Activated CD4-positive, alpha-beta memory T cell treated with anti-CD3 and anti-CD28 coated beads, Interleukin-2, amount 10 ng/mL, durations not matched to agents 7 days and 5 days (primary cell): ENCODE measurements at regions not wholly inside any gene's neighbourhood (a gene's known extent, or its start where the extent isn't known, plus 50 kb on each side); places are given as distances from the start of the nearest gene placed in this dataset.
"Not testable (repeated sequence)": the region's sequence is repeated elsewhere in the genome, so short reads cannot be mapped to it uniquely, and the experiment has no call there.

Experiments used
- CTCF ChIA-PET: fragments of 350-600 bp; sonication (Branson Sonifier 250); formaldehyde crosslinking; loops from one replicate; lab custom pipeline; 2021; ENCODE audit warnings: antibody characterized with exemption, inconsistent platforms; lab: Charles Lee
- POLR2A ChIA-PET: fragments of 350-600 bp; sonication (Branson Sonifier 250); formaldehyde crosslinking; loops from one replicate; lab custom pipeline; 2021; ENCODE audit warnings: antibody characterized with exemption; lab: Charles Lee
- DNase-seq: peaks from one replicate; pipeline ENCODE4 v3.0.0-alpha.2; 2020
- H3K27ac Mint-ChIP-seq: one replicate; pipeline ENCODE4 v1.8.0; 2021; ENCODE audit warnings: mild to moderate bottlenecking, mixed read lengths
- H3K27me3 Mint-ChIP-seq: one replicate; pipeline ENCODE4 v1.8.0; 2021; ENCODE audit warnings: mixed read lengths
- H3K36me3 Mint-ChIP-seq: one replicate; pipeline ENCODE4 v1.8.0; 2021; ENCODE audit warnings: low read depth, mixed read lengths
- H3K4me1 Mint-ChIP-seq: one replicate; pipeline ENCODE4 v1.8.0; 2021; ENCODE audit warnings: mixed read lengths
- H3K4me3 Mint-ChIP-seq: one replicate; pipeline ENCODE4 v1.8.0; 2021; ENCODE audit warnings: mild to moderate bottlenecking, mixed read lengths
- H3K9me3 Mint-ChIP-seq: one replicate; pipeline ENCODE4 v1.8.0; 2021; ENCODE audit warnings: mixed read lengths

GRCh38 chr6:5892669-5893068 lies 114.1 kb downstream of the NRN1 start:
- ChIA-PET POLR2A (interaction anchor here (0.9 to 1.5 kb wide), 2 partner anchors 26 to 421 kb away, joined by 3 to 5 read pairs; no protein-coding TSS in a partner anchor), CTCF (interaction anchor here (1.2 kb wide), 1 partner anchor 374 kb away, joined by 4 read pairs; no protein-coding TSS in a partner anchor)
- DNase-seq = no peak
- peaks cover 3% of the 10 kb centered on the region for H3K9me3 Mint-ChIP-seq
- H3K4me3 Mint-ChIP-seq = peak overlapping the region; percentile 79
- no peaks in the 10 kb centered on the region for H3K36me3 Mint-ChIP-seq
- peak overlapping the region; percentile 78 for H3K27ac Mint-ChIP-seq
- peaks cover 5% of the 10 kb centered on the region for H3K4me1 Mint-ChIP-seq
- no peaks in the 10 kb centered on the region for H3K27me3 Mint-ChIP-seq

DNA sequence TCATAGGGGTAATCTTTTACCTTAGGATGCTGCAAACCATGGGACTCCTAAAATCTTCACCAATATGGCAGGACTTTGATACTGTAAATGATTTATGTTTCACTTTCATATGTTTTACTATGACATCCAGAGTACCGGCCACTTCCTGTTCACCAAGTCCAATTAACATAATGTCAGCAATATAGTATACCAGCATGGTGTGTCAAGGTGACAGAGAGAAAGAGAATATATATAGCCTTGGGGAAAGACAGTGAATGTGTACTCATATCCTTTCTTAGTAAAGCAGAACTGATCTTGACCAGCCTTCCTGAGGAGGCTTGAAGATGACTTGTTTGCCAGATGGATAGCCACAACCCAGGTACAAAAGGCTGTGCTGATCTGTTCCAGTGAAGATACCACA lies 127.9 kb downstream of the NRN1 start:
- Mint-ChIP-seq H3K4me1 (peaks cover 11% of the 10 kb centered on the region), H3K27ac (no peak overlapping the region), H3K36me3 (no peaks in the 10 kb centered on the region), H3K4me3 (no peak overlapping the region), H3K9me3 (peaks cover 4% of the 10 kb centered on the region), H3K27me3 (peaks cover 5% of the 10 kb centered on the region)
- ChIA-PET CTCF (no interaction called here), POLR2A (no interaction called here)
- DNase-seq = no peak

GRCh38 chr6:5876076-5876475 lies 130.6 kb downstream of the NRN1 start:
- Mint-ChIP-seq H3K27me3 (peaks cover 4% of the 10 kb centered on the region), H3K27ac (no peak overlapping the region), H3K9me3 (peaks cover 11% of the 10 kb centered on the region), H3K36me3 (peaks cover 7% of the 10 kb centered on the region), H3K4me1 (peaks cover 16% of the 10 kb centered on the region), H3K4me3 (no peak overlapping the region)
- no peak for DNase-seq
- CTCF ChIA-PET = no interaction called here
- POLR2A ChIA-PET = no interaction called here

GRCh38 chr6:5873976-5874375 lies 132.7 kb downstream of the NRN1 start:
- H3K27ac Mint-ChIP-seq, CTCF ChIA-PET, POLR2A ChIA-PET: not testable (repeated sequence)

GRCh38 chr6:5871296-5871695 lies 135.4 kb downstream of the NRN1 start:
- ChIA-PET CTCF (no interaction called here), POLR2A (no interaction called here)

More at GRCh38 chr6:5873976-5874375, 132.7 kb downstream of the NRN1 start:
- not testable (repeated sequence) for H3K4me3 Mint-ChIP-seq, DNase-seq, H3K36me3 Mint-ChIP-seq, H3K27me3 Mint-ChIP-seq
- peaks cover 26% of the 10 kb centered on the region for H3K4me1 Mint-ChIP-seq
- peaks cover 11% of the 10 kb centered on the region for H3K9me3 Mint-ChIP-seq

GRCh38 chr6:5869676-5870075 lies 137.0 kb downstream of the NRN1 start:
- CTCF ChIA-PET = interaction anchor here (1.0 kb wide), 1 partner anchor 71 kb away, joined by 3 read pairs; no protein-coding TSS in a partner anchor
- Mint-ChIP-seq H3K9me3 (peaks cover 11% of the 10 kb centered on the region), H3K27ac (peak overlapping the region; percentile 48), H3K4me1 (peaks cover 51% of the 10 kb centered on the region), H3K4me3 (no peak overlapping the region), H3K36me3 (peaks cover 18% of the 10 kb centered on the region), H3K27me3 (peaks cover 4% of the 10 kb centered on the region)
- DNase-seq = no peak
- POLR2A ChIA-PET = interaction anchor here (1.5 to 2.8 kb wide), 2 partner anchors 14 to 37 kb away, joined by 3 to 10 read pairs; no protein-coding TSS in a partner anchor

More at GRCh38 chr6:5871296-5871695, 135.4 kb downstream of the NRN1 start:
- H3K4me1 Mint-ChIP-seq = peaks cover 37% of the 10 kb centered on the region
- no peak overlapping the region for H3K4me3 Mint-ChIP-seq
- DNase-seq = no peak
- H3K27ac Mint-ChIP-seq = no peak overlapping the region
- peaks cover 8% of the 10 kb centered on the region for H3K9me3 Mint-ChIP-seq
- peaks cover 7% of the 10 kb centered on the region for H3K36me3 Mint-ChIP-seq
- peaks cover 4% of the 10 kb centered on the region for H3K27me3 Mint-ChIP-seq

DNA sequence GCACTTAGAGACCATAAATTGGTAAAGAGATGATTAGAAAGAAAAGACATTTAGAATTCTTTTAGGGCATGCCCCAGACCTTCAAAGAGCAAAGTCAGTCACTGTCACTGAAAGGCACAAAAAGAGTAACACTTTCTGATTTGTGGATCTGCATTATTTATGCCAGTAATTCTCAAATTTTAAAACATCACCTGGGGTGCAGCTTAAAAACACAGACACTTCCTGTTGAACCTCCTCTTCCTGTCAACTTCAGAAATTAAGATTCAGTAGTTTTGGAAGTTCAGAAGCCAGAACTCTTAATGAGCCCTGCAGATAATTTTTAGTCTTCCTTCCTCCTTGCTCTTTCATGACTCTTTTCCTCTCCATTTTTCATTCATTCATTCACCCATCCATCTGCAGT lies 137.5 kb downstream of the NRN1 start:
- no peak overlapping the region for H3K4me3 Mint-ChIP-seq
- peaks cover 4% of the 10 kb centered on the region for H3K27me3 Mint-ChIP-seq
- H3K9me3 Mint-ChIP-seq = peaks cover 11% of the 10 kb centered on the region
- POLR2A ChIA-PET = interaction anchor here (1.5 to 2.8 kb wide), 2 partner anchors 13 to 37 kb away, joined by 3 to 10 read pairs; no protein-coding TSS in a partner anchor
- H3K36me3 Mint-ChIP-seq = peaks cover 18% of the 10 kb centered on the region
- H3K27ac Mint-ChIP-seq = peak overlapping the region; percentile 48
- peaks cover 51% of the 10 kb centered on the region for H3K4me1 Mint-ChIP-seq
- CTCF ChIA-PET = interaction anchor here (1.0 kb wide), 1 partner anchor 71 kb away, joined by 3 read pairs; no protein-coding TSS in a partner anchor
- no peak for DNase-seq

- peak; percentile 28 for DNase-seq
- Mint-ChIP-seq H3K4me3 (peak overlapping the region; percentile 73), H3K9me3 (peaks cover 7% of the 10 kb centered on the region), H3K4me1 (peaks cover 47% of the 10 kb centered on the region), H3K36me3 (peaks cover 13% of the 10 kb centered on the region), H3K27me3 (no peaks in the 10 kb centered on the region), H3K27ac (peak overlapping the region; percentile 82)
- CTCF ChIA-PET = no interaction called here
- POLR2A ChIA-PET = interaction anchor here (0.7 to 1.4 kb wide), 3 partner anchors 15 to 35 kb away, joined by 3 to 5 read pairs (median 3); no protein-coding TSS in a partner anchor
Observed at GRCh38 chr6:5866547-5867051, 140.1 kb downstream of the NRN1 start.

DNA sequence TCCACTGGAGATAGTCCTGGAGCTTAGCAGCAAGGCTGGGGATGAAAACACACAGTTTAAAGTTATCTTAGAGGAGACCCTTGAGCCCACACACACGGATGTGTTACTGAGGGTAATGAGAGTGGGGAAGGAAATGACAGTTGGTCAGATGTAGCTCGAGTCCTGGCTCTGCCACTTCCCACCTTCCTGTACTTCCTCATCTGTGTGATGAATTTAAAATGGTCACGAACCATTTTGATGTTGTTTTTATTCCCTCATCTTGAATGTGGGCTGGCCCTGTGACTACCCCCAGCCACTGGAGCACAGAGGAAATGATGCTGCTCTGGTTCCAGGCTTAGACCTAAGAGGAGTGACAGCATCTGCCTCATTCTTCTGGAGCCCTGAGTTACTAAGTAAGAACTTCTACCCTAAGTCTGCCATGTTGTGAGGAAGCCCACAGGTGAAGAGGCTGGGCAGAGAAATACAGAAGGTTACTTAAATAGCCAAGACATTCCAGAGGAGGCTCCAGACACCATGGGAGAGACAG lies 141.2 kb downstream of the NRN1 start:
- Mint-ChIP-seq H3K4me1 (peaks cover 48% of the 10 kb centered on the region), H3K9me3 (peaks cover 4% of the 10 kb centered on the region), H3K36me3 (peaks cover 10% of the 10 kb centered on the region), H3K4me3 (peak overlapping the region; percentile 46), H3K27ac (peak overlapping the region; percentile 52), H3K27me3 (no peaks in the 10 kb centered on the region)
- DNase-seq = no peak
- ChIA-PET CTCF (no interaction called here), POLR2A (interaction anchor here (0.7 kb wide), 1 partner anchor 69 kb away, joined by 3 read pairs; no protein-coding TSS in a partner anchor)

DNA sequence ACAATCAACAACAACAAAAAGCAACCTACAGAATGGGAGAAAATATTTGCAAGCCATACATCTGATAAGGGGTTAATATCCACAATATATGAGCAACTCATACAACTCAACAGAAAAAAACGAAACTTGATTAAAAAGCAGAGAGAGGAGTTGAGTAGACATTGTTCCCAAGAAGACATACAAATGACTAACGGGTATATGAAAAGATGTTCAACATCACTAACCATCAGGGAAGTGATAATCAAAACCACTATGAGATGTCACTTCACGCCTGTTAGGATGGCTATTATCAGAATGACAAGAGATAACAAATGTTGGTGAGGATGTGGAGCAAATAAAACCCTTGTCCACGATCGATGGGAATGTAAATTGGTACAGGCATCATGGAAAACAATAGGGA lies 145.9 kb downstream of the NRN1 start:
- Mint-ChIP-seq H3K9me3 (peaks cover 4% of the 10 kb centered on the region), H3K4me3 (no peak overlapping the region), H3K36me3 (peaks cover 10% of the 10 kb centered on the region), H3K27me3 (peaks cover 4% of the 10 kb centered on the region), H3K4me1 (peaks cover 15% of the 10 kb centered on the region), H3K27ac (no peak overlapping the region)
- DNase-seq = no peak
- POLR2A ChIA-PET = no interaction called here
- CTCF ChIA-PET = no interaction called here

- no peak for DNase-seq
- no peaks in the 10 kb centered on the region for H3K36me3 Mint-ChIP-seq
- peaks cover 10% of the 10 kb centered on the region for H3K27me3 Mint-ChIP-seq
- no peaks in the 10 kb centered on the region for H3K9me3 Mint-ChIP-seq
- ChIA-PET POLR2A (interaction anchor here (1.4 kb wide), 1 partner anchor 14 kb away, joined by 3 read pairs; no protein-coding TSS in a partner anchor), CTCF (no interaction called here)
- no peak overlapping the region for H3K4me3 Mint-ChIP-seq
- H3K27ac Mint-ChIP-seq = no peak overlapping the region
- peaks cover 7% of the 10 kb centered on the region for H3K4me1 Mint-ChIP-seq
Observed at GRCh38 chr6:5855787-5856470, 150.8 kb downstream of the NRN1 start.

GRCh38 chr6:5854899-5855298 lies 151.8 kb downstream of the NRN1 start:
- Mint-ChIP-seq H3K27me3 (peaks cover 14% of the 10 kb centered on the region), H3K27ac (no peak overlapping the region), H3K4me1 (peaks cover 9% of the 10 kb centered on the region), H3K4me3 (no peak overlapping the region), H3K36me3 (no peaks in the 10 kb centered on the region), H3K9me3 (no peaks in the 10 kb centered on the region)
- ChIA-PET CTCF (no interaction called here), POLR2A (interaction anchor here (0.6 kb wide), 1 partner anchor 140 kb away, joined by 3 read pairs; no protein-coding TSS in a partner anchor)
- DNase-seq = no peak

DNA sequence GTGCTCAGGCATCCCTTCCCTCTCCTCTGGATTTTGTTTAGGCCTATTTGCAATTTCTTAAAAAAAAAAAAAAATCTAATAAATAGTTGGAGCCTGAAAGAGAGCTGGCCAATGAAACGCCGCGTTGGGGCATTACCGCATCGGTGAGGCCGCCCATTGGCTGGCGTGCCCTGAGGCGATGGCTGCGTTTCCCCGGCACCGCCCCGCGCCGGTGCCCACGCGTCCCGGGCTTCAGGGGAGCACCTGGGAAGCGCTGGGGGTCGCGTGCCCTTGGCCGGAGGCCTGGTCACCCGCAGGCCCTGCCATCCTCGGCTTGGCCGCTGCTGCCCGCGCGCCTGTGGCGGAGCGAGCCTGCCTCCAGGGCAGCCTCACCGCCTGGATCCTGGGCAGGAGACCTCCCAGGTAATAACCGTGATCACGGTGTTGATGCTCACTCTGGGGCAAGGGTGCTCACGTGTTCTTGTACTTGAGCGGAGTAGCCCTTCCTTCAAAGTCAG lies 155.4 kb downstream of the NRN1 start:
- H3K27ac Mint-ChIP-seq = no peak overlapping the region
- DNase-seq = peak; percentile 75
- CTCF ChIA-PET = interaction anchor here (1.6 kb wide), 1 partner anchor 19 kb away, joined by 5 read pairs; no protein-coding TSS in a partner anchor
- POLR2A ChIA-PET = interaction anchor here (0.6 to 1.1 kb wide), 2 partner anchors 16 to 155 kb away, joined by 3 read pairs; partner anchors contain the start of gene NRN1
- no peaks in the 10 kb centered on the region for H3K36me3 Mint-ChIP-seq
- H3K9me3 Mint-ChIP-seq = no peaks in the 10 kb centered on the region
- H3K4me3 Mint-ChIP-seq = peak overlapping the region; percentile 58
- H3K27me3 Mint-ChIP-seq = peaks cover 19% of the 10 kb centered on the region
- peaks cover 16% of the 10 kb centered on the region for H3K4me1 Mint-ChIP-seq
